ENCODE measurements at regions not wholly inside any gene's neighbourhood (a gene's known extent, or its start where the extent isn't known, plus 50 kb on each side); places are given as distances from the start of the nearest gene placed in this dataset.

GRCh38 chr3:178226094-178226493 is 310.1 kb upstream of the KCNMB2 start:
- TF ChIP-seq ARNTL (CRISPR knock-in tag; IDR thresholded peaks at IDR 0.05; ENCODE audit: borderline replicate concordance, low read depth), result no peak
- TF ChIP-seq RARB (CRISPR knock-in tag; IDR thresholded peaks at IDR 0.05), result no peak
- TF ChIP-seq ISL1 (CRISPR knock-in tag; IDR thresholded peaks at IDR 0.05), result no peak
- TF ChIP-seq ZFP30 (CRISPR knock-in tag; IDR thresholded peaks at IDR 0.05), result no peak

Measured in SK-N-SH treated with all-trans-retinoic acid at 6 μM for 48 hours (cell line).